Activated T-helper 2 cell treated with anti-CD3 and anti-CD28 coated beads, Interferon-gamma antibody, Interleukin-2, Interleukin-4, amounts not matched to agents 10 μg/mL and 5 μg/mL and 100 μg/mL, durations not matched to agents 14 hours and 24 hours and 36 hours (primary cell): ENCODE measurements at regions not wholly inside any gene's neighbourhood (a gene's known extent, or its start where the extent isn't known, plus 50 kb on each side); places are given as distances from the start of the nearest gene placed in this dataset.

Experiments used
- DNase-seq: peaks from one replicate; pipeline ENCODE4 v3.0.0; 2021; ENCODE audit warnings: low spot score
- H3K27ac Mint-ChIP-seq: one replicate; pipeline ENCODE4 v1.8.0; 2021; ENCODE audit warnings: mixed read lengths
- H3K27me3 Mint-ChIP-seq: one replicate; pipeline ENCODE4 v1.8.0; 2021; ENCODE audit warnings: low read depth, mixed read lengths
- H3K36me3 Mint-ChIP-seq: one replicate; pipeline ENCODE4 v1.8.0; 2021; ENCODE audit warnings: low read depth, mixed read lengths
- H3K4me1 Mint-ChIP-seq: one replicate; pipeline ENCODE4 v1.8.0; 2021; ENCODE audit warnings: low read depth, mixed read lengths
- H3K4me3 Mint-ChIP-seq: one replicate; pipeline ENCODE4 v1.8.0; 2021; ENCODE audit warnings: low read depth, mild to moderate bottlenecking, moderate library complexity, mixed read lengths
- H3K9me3 Mint-ChIP-seq: one replicate; pipeline ENCODE4 v1.8.0; 2021; ENCODE audit warnings: mixed read lengths
- intact Hi-C: fragments of 100-400 bp; cut with micrococcal nuclease; formaldehyde crosslinking; loops from one replicate; pipeline ENCODE4 v1.15.1; 2023

- no peak for DNase-seq
- no peaks in the 10 kb centered on the region for H3K27me3 Mint-ChIP-seq
- no peak overlapping the region for H3K4me3 Mint-ChIP-seq
- intact Hi-C loops = no loop called here
- no peaks in the 10 kb centered on the region for H3K9me3 Mint-ChIP-seq
- H3K4me1 Mint-ChIP-seq = no peaks in the 10 kb centered on the region
- no peaks in the 10 kb centered on the region for H3K36me3 Mint-ChIP-seq
- H3K27ac Mint-ChIP-seq = no peak overlapping the region
Measured at GRCh38 chr13:106961651-106962050, 393.7 kb upstream of the ARGLU1 start.

GRCh38 chr13:106961216-106961615 is 393.3 kb upstream of the ARGLU1 start:
- Mint-ChIP-seq H3K27ac (no peak overlapping the region), H3K27me3 (no peaks in the 10 kb centered on the region), H3K36me3 (no peaks in the 10 kb centered on the region), H3K4me1 (no peaks in the 10 kb centered on the region), H3K4me3 (no peak overlapping the region), H3K9me3 (no peaks in the 10 kb centered on the region)
- intact Hi-C loops = no loop called here
- no peak for DNase-seq

GRCh38 chr13:106958621-106959048 is 390.7 kb upstream of the ARGLU1 start:
- Mint-ChIP-seq H3K36me3 (no peaks in the 10 kb centered on the region), H3K27ac (no peak overlapping the region), H3K4me1 (no peaks in the 10 kb centered on the region)

DNA sequence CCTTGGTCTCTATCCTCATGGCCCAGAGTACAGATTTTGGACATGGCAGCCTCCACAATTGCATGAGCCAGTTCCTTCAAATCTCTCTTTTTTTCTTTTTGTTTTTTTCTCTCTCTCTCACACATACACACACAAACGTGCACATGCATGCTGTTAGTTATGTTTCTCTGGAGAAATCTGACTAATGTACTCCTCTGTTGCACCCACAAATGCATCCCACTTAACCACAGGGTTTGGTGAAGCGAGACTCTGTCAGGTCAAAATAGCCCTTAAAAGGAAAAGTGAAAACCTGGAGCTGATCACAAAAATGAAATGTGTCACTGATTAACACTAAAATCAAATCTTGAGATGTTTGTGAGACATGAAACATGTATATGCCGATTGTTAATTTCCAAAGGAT is 374.6 kb upstream of the ARGLU1 start:
- H3K27me3 Mint-ChIP-seq = no peaks in the 10 kb centered on the region
- intact Hi-C loops = no loop called here
- no peak for DNase-seq
- no peak overlapping the region for H3K27ac Mint-ChIP-seq
- H3K9me3 Mint-ChIP-seq = no peaks in the 10 kb centered on the region
- no peak overlapping the region for H3K4me3 Mint-ChIP-seq
- no peaks in the 10 kb centered on the region for H3K36me3 Mint-ChIP-seq
- no peaks in the 10 kb centered on the region for H3K4me1 Mint-ChIP-seq

More at GRCh38 chr13:106958621-106959048, 390.7 kb upstream of the ARGLU1 start:
- Mint-ChIP-seq H3K4me3 (no peak overlapping the region), H3K27me3 (no peaks in the 10 kb centered on the region), H3K9me3 (peaks cover 9% of the 10 kb centered on the region)
- no peak for DNase-seq
- intact Hi-C loops = no loop called here

DNA sequence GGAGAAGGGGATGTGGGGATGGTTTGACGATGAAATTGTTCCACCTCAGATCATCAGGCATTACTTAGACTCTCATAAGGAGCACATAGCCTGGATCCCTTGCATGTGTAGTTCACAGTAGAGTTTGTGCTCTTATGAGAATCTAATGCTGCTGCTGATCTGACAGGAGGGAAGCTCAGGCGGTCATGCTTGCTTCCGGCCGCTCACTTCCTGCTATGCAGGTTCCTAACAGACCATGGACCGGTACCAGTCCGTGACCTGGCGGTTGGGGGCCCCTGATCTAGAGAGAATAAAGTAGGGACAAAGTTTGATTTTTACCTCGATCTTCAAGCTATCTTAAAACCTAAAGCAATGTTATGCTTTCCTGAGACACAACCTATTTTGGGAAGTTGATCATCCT is 373.8 kb upstream of the ARGLU1 start:
- Mint-ChIP-seq H3K27me3 (no peaks in the 10 kb centered on the region), H3K36me3 (no peaks in the 10 kb centered on the region), H3K4me1 (no peaks in the 10 kb centered on the region), H3K9me3 (no peaks in the 10 kb centered on the region), H3K4me3 (no peak overlapping the region), H3K27ac (no peak overlapping the region)
- intact Hi-C loops = no loop called here
- DNase-seq = no peak

DNA sequence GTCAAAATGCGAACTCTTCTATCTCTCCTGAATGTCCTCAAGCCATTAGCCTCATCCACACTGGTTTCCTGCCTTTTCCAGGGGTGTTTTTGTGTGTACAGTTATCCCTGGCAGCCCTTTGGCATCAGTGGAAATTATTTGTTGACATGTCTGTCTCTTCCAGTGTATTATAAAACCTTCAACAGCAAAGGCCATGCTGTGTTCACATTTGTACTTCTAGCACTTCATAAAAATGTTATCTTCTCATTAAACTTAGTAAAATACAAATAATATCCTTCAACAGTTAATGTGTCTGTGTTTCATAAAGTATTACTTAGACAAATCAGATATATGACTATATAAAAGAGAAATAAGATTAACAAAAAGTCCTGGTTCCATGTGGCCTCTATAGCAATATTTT is 359.5 kb upstream of the ARGLU1 start:
- no peak overlapping the region for H3K27ac Mint-ChIP-seq
- DNase-seq = no peak

GRCh38 chr13:106922384-106922783 is 354.4 kb upstream of the ARGLU1 start:
- DNase-seq = no peak
- H3K36me3 Mint-ChIP-seq = no peaks in the 10 kb centered on the region
- H3K9me3 Mint-ChIP-seq = no peaks in the 10 kb centered on the region
- H3K27me3 Mint-ChIP-seq = peaks cover 9% of the 10 kb centered on the region
- H3K4me1 Mint-ChIP-seq = no peaks in the 10 kb centered on the region
- no peak overlapping the region for H3K27ac Mint-ChIP-seq
- no peak overlapping the region for H3K4me3 Mint-ChIP-seq
- intact Hi-C loops = no loop called here

More for the DNA sequence above, 359.5 kb upstream of the ARGLU1 start:
- H3K4me3 Mint-ChIP-seq = no peak overlapping the region
- H3K4me1 Mint-ChIP-seq = no peaks in the 10 kb centered on the region
- intact Hi-C loops = no loop called here
- H3K36me3 Mint-ChIP-seq = no peaks in the 10 kb centered on the region
- H3K27me3 Mint-ChIP-seq = no peaks in the 10 kb centered on the region
- H3K9me3 Mint-ChIP-seq = no peaks in the 10 kb centered on the region

GRCh38 chr13:106919638-106920037 is 351.7 kb upstream of the ARGLU1 start:
- H3K27me3 Mint-ChIP-seq = peaks cover 12% of the 10 kb centered on the region
- H3K9me3 Mint-ChIP-seq = no peaks in the 10 kb centered on the region
- intact Hi-C loops = loop anchor here (2.0 kb wide), 1 partner anchor 351 kb away; the partner anchor contains the start of gene ARGLU1
- H3K36me3 Mint-ChIP-seq = no peaks in the 10 kb centered on the region
- no peak overlapping the region for H3K27ac Mint-ChIP-seq
- no peaks in the 10 kb centered on the region for H3K4me1 Mint-ChIP-seq
- DNase-seq = no peak
- H3K4me3 Mint-ChIP-seq = no peak overlapping the region

- H3K4me1 Mint-ChIP-seq = no peaks in the 10 kb centered on the region
- intact Hi-C loops = loop anchor here (2.0 kb wide), 1 partner anchor 350 kb away; the partner anchor contains the start of gene ARGLU1
- peaks cover 14% of the 10 kb centered on the region for H3K27me3 Mint-ChIP-seq
- DNase-seq = no peak
- H3K9me3 Mint-ChIP-seq = no peaks in the 10 kb centered on the region
- no peaks in the 10 kb centered on the region for H3K36me3 Mint-ChIP-seq
- no peak overlapping the region for H3K4me3 Mint-ChIP-seq
- no peak overlapping the region for H3K27ac Mint-ChIP-seq
Measured at GRCh38 chr13:106919133-106919532, 351.2 kb upstream of the ARGLU1 start.

- Mint-ChIP-seq H3K9me3 (no peaks in the 10 kb centered on the region), H3K27ac (no peak overlapping the region), H3K27me3 (peaks cover 14% of the 10 kb centered on the region), H3K4me1 (no peaks in the 10 kb centered on the region), H3K4me3 (no peak overlapping the region), H3K36me3 (no peaks in the 10 kb centered on the region)
- DNase-seq = no peak
- intact Hi-C loops = loop anchor here (1.0 to 2.0 kb wide), 2 partner anchors 350 to 385 kb away; partner anchors contain the start of gene ARGLU1
Measured at GRCh38 chr13:106918557-106918860, 350.6 kb upstream of the ARGLU1 start.

DNA sequence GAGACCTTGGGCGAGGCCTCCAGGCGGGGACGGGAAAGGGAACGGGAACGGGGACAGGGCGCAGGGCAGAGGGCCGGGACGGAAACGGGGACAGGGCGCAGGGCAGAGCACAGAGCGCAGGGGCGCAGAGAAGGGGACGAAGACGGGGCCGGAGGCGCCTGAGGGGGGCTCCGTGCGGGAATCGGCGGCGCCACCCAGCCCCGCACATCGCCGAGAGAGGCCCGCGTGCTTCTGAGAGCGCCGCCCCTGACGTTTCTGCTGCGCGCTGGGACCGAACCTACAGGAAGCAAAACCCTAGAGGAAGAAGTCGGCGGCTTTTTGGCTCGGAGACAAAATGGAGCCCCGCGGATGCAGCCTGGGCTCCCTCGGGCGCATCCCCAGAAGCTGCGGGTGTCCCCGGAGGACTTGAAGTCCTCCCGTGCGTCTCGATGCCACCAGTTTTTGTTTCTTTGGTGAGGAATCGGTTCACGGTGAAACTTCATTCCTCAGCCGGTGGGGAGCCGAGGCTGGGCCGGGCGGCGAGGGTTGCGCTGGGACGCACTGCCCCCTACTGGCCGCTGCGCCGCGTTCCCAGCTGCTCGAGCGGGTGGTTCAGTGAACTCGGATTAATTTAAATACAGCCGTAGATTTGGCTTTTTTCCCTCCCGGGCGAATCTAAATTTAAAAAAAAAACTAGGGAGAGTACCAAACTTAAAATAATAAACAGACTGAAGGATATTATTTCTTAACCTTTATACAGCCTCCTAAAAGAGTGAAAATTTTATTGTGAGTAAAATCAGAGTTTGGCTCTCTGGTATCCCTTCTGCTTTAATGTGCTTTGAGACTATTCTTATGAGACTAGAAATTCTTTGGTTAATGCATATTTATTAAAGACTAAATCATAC is 350.0 kb upstream of the ARGLU1 start:
- H3K4me1 Mint-ChIP-seq = no peaks in the 10 kb centered on the region
- peak overlapping the region; percentile 75 for H3K4me3 Mint-ChIP-seq
- H3K27ac Mint-ChIP-seq = no peak overlapping the region
- H3K9me3 Mint-ChIP-seq = no peaks in the 10 kb centered on the region
- DNase-seq = peak; percentile 67
- H3K36me3 Mint-ChIP-seq = no peaks in the 10 kb centered on the region
- intact Hi-C loops = loop anchor here (1.0 to 2.0 kb wide), 2 partner anchors 349 to 385 kb away; partner anchors contain the start of gene ARGLU1
- H3K27me3 Mint-ChIP-seq = peaks cover 14% of the 10 kb centered on the region

DNA sequence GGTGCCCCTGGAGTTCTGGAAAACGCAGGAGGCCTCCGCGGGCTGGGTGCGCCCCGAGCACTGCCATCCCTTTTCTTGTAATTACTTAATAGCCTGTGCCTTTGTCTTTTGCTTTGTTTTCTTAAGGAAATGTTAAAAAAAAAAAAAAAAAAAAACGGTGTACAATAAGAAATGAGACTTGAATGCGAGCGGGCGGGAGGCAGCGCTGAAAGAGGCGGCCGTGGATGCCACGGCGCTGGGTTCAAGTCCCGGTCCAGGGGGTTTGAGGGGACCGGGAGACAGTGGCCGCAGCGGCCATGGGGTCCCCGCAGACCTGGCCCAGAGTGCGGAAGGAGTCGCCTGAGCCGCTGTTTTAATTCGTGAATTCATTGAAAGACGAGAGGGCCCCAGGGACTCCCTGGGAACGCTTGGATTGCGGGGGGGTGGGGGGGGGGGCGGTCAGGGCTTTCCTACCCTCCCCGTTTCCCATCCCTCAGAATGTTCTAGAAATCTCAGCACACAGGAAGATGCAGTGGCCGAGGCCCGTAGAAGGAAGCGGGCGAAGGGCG is 349.2 kb upstream of the ARGLU1 start:
- Mint-ChIP-seq H3K4me1 (no peaks in the 10 kb centered on the region), H3K9me3 (no peaks in the 10 kb centered on the region), H3K36me3 (no peaks in the 10 kb centered on the region), H3K4me3 (peak overlapping the region; percentile 26), H3K27ac (no peak overlapping the region), H3K27me3 (peaks cover 14% of the 10 kb centered on the region)
- intact Hi-C loops = no loop called here
- DNase-seq = no peak

- Mint-ChIP-seq H3K4me1 (no peaks in the 10 kb centered on the region), H3K27me3 (peaks cover 14% of the 10 kb centered on the region), H3K4me3 (peak overlapping the region; percentile 26), H3K36me3 (no peaks in the 10 kb centered on the region), H3K9me3 (no peaks in the 10 kb centered on the region), H3K27ac (no peak overlapping the region)
- no peak for DNase-seq
- intact Hi-C loops = no loop called here
Measured at GRCh38 chr13:106916329-106916976, 348.5 kb upstream of the ARGLU1 start.
